DOHH2 (cell line): ENCODE measurements at regions not wholly inside any gene's neighbourhood (a gene's known extent, or its start where the extent isn't known, plus 50 kb on each side); places are given as distances from the start of the nearest gene placed in this dataset.
"Not testable (repeated sequence)": the region's sequence is repeated elsewhere in the genome, so short reads cannot be mapped to it uniquely, and the experiment has no call there.

Experiments
- H3F3A ChIP-seq: fragments of 200-600 bp; sonication (generic), shearing (Covaris generic); 2 replicates; pipeline ENCODE4 v1.6.0; 2016; ENCODE audit warnings: antibody characterized with exemption, mild to moderate bottlenecking; ENCODE audit not compliant: control insufficient read depth, insufficient read depth
- H3K27ac ChIP-seq: fragments of 200-600 bp; sonication (generic); 2 replicates; pipeline ENCODE4 v1.5.1; 2014; ENCODE audit warnings: low read depth, mild to moderate bottlenecking, low read length, moderate library complexity
- H3K27me3 ChIP-seq: fragments of 200-600 bp; sonication (generic); 2 replicates; pipeline ENCODE4 v1.6.1; 2014; ENCODE audit warnings: mild to moderate bottlenecking, low read length, mixed read lengths; ENCODE audit not compliant: control insufficient read depth
- H3K36me3 ChIP-seq: fragments of 200-600 bp; sonication (generic); 2 replicates; pipeline ENCODE4 v1.6.1; 2014; ENCODE audit warnings: mild to moderate bottlenecking, low read length, moderate library complexity, mixed read lengths; ENCODE audit not compliant: control insufficient read depth
- H3K4me1 ChIP-seq: fragments of 200-600 bp; sonication (generic); 2 replicates; pipeline ENCODE4 v1.6.1; 2014; ENCODE audit warnings: mild to moderate bottlenecking, low read length, mixed read lengths; ENCODE audit not compliant: control insufficient read depth
- H3K4me2 ChIP-seq: fragments of 200-600 bp; sonication (generic); 2 replicates; pipeline ENCODE4 v1.6.0; 2014; ENCODE audit warnings: mild to moderate bottlenecking, low read length, moderate library complexity
- H3K4me3 ChIP-seq: fragments of 200-600 bp; sonication (generic); 2 replicates; pipeline ENCODE4 v1.5.1; 2014; ENCODE audit warnings: mild to moderate bottlenecking, low read length, mixed read lengths
- H3K79me2 ChIP-seq: fragments of 200-600 bp; sonication (generic); 2 replicates; pipeline ENCODE4 v1.6.1; 2014; ENCODE audit warnings: mild to moderate bottlenecking, low read length, mixed read lengths; ENCODE audit not compliant: control insufficient read depth
- H3K9me2 ChIP-seq: fragments of 200-600 bp; sonication (generic); replicated peaks from 2 replicates; pipeline ENCODE4 v1.6.1; 2014; ENCODE audit warnings: mild to moderate bottlenecking, low read length, mixed read lengths; ENCODE audit not compliant: control insufficient read depth
- H3K9me3 ChIP-seq: fragments of 200-600 bp; sonication (generic); 2 replicates; pipeline ENCODE4 v1.6.1; 2014; ENCODE audit warnings: antibody characterized with exemption, low read length, mixed read lengths; ENCODE audit not compliant: control insufficient read depth, insufficient read depth
- H4K20me1 ChIP-seq: fragments of 200-600 bp; sonication (generic); 2 replicates; pipeline ENCODE4 v1.6.0; 2014; ENCODE audit warnings: low read depth, mild to moderate bottlenecking, antibody characterized with exemption, low read length, moderate library complexity; ENCODE audit not compliant: control insufficient read depth, insufficient read depth

- not testable (repeated sequence) for H3F3A ChIP-seq, H3K27me3 ChIP-seq, H3K4me2 ChIP-seq, H3K4me3 ChIP-seq, H3K9me2 ChIP-seq, H3K36me3 ChIP-seq, H3K9me3 ChIP-seq, H3K27ac ChIP-seq, H3K4me1 ChIP-seq, H3K79me2 ChIP-seq, H4K20me1 ChIP-seq
Observed at GRCh38 chr16:29061467-29061921, 76.6 kb downstream of the LAT start.

- not testable (repeated sequence) for H3K36me3 ChIP-seq, H3K27me3 ChIP-seq
Observed at GRCh38 chr16:29060022-29060810, 75.4 kb downstream of the LAT start.

GRCh38 chr16:29059575-29059974 is 74.7 kb downstream of the LAT start:
- not testable (repeated sequence) for H3K9me3 ChIP-seq, H3K27ac ChIP-seq, H3K9me2 ChIP-seq

More at GRCh38 chr16:29060022-29060810, 75.4 kb downstream of the LAT start:
- not testable (repeated sequence) for H3F3A ChIP-seq, H3K27ac ChIP-seq, H3K4me3 ChIP-seq, H3K9me3 ChIP-seq, H3K9me2 ChIP-seq, H3K4me2 ChIP-seq, H4K20me1 ChIP-seq, H3K4me1 ChIP-seq, H3K79me2 ChIP-seq

More at GRCh38 chr16:29059575-29059974, 74.7 kb downstream of the LAT start:
- H3K4me1 ChIP-seq, H3K36me3 ChIP-seq, H3F3A ChIP-seq, H3K27me3 ChIP-seq, H4K20me1 ChIP-seq, H3K79me2 ChIP-seq, H3K4me3 ChIP-seq, H3K4me2 ChIP-seq: not testable (repeated sequence)
